ENCODE measurements at regions not wholly inside any gene's neighbourhood (a gene's known extent, or its start where the extent isn't known, plus 50 kb on each side); places are given as distances from the start of the nearest gene placed in this dataset.

DNA sequence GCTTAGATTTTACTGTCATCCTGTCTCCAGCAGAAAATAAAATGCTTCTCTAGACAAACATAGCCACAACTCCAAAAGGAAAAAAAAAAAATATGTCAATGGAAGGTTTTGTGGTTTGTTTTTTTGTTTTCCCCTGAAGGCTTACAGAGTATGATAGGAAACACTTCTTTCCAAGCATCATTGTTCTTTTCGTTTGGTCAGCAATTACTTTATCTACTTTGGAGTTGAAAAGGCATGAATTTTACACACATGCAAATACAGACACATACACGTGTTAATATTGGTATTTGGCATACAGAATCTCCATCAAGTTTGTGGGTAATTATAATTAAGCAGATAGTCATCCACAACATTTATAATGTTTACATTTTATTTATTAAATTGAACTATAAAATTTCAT is 496.9 kb upstream of the MBL2 start:
- no peak for TF ChIP-seq EZH2 (IDR thresholded peaks at IDR 0.05; ENCODE audit: low read depth)
- no peak for TF ChIP-seq CTCF (conservative IDR thresholded peaks at IDR 0.05)
